ENCODE measurements at regions not wholly inside any gene's neighbourhood (a gene's known extent, or its start where the extent isn't known, plus 50 kb on each side); places are given as distances from the start of the nearest gene placed in this dataset.

GRCh38 chr4:173735585-173735984, 205.6 kb upstream of the HAND2 start:
- TF ChIP-seq, protein P1, sequence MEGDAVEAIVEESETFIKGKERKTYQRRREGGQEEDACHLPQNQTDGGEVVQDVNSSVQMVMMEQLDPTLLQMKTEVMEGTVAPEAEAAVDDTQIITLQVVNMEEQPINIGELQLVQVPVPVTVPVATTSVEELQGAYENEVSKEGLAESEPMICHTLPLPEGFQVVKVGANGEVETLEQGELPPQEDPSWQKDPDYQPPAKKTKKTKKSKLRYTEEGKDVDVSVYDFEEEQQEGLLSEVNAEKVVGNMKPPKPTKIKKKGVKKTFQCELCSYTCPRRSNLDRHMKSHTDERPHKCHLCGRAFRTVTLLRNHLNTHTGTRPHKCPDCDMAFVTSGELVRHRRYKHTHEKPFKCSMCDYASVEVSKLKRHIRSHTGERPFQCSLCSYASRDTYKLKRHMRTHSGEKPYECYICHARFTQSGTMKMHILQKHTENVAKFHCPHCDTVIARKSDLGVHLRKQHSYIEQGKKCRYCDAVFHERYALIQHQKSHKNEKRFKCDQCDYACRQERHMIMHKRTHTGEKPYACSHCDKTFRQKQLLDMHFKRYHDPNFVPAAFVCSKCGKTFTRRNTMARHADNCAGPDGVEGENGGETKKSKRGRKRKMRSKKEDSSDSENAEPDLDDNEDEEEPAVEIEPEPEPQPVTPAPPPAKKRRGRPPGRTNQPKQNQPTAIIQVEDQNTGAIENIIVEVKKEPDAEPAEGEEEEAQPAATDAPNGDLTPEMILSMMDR (conservative IDR thresholded peaks at IDR 0.05): no peak
- Histone ChIP-seq H3K4me2 (ENCODE audit: insufficient read depth, insufficient read length, low read length) (no peak overlapping the region), H3K56ac (ENCODE audit: insufficient read length, low read depth, low read length) (no peak overlapping the region), H3K27me3 (ENCODE audit: insufficient read depth, low read length) (no peaks in the 10 kb centered on the region), H3K9ac (ENCODE audit: extremely low read depth, insufficient read length, low read length) (no peak overlapping the region), H2BK12ac (ENCODE audit: insufficient read length, low read depth, low read length) (no peak overlapping the region), H2AFZ (ENCODE audit: low read length) (no peak overlapping the region), H3K18ac (ENCODE audit: insufficient read length, low read depth, low read length) (no peak overlapping the region), H3K79me1 (ENCODE audit: insufficient read depth, low read depth, low read length, poor library complexity, severe bottlenecking) (no peaks in the 10 kb centered on the region), H2AK5ac (ENCODE audit: insufficient read length, low read length) (no peak overlapping the region), H3K79me2 (ENCODE audit: insufficient read depth, low read length) (no peaks in the 10 kb centered on the region), H4K8ac (replicated peaks; ENCODE audit: insufficient read length, low read depth, low read length) (no peak overlapping the region), H4K5ac (ENCODE audit: insufficient read length, low read depth, low read length) (no peak overlapping the region), H2BK20ac (ENCODE audit: low read depth, low read length, poor library complexity, severe bottlenecking) (no peak overlapping the region), H3K14ac (ENCODE audit: insufficient read depth, low read length) (no peak overlapping the region), H4K91ac (ENCODE audit: insufficient read length, low read depth, low read length) (no peak overlapping the region), H3K4ac (ENCODE audit: low read depth, low read length) (no peak overlapping the region), H3K23ac (ENCODE audit: insufficient read length, low read depth, low read length) (no peak overlapping the region), H3K27ac (ENCODE audit: insufficient read length, low read depth, low read length) (no peak overlapping the region), H3K23me2 (ENCODE audit: insufficient read length, low read depth, low read length, poor library complexity, severe bottlenecking) (no peaks in the 10 kb centered on the region), H3T11ph (ENCODE audit: low read length) (no peak overlapping the region), H2BK120ac (ENCODE audit: low read depth, low read length, poor library complexity, severe bottlenecking) (no peak overlapping the region), H2BK15ac (ENCODE audit: low read depth, low read length) (no peak overlapping the region), H3K4me1 (ENCODE audit: insufficient read depth, low read length) (no peaks in the 10 kb centered on the region), H3K9me3 (ENCODE audit: control insufficient read depth, low read depth, low read length) (no peaks in the 10 kb centered on the region), H2BK5ac (ENCODE audit: insufficient read length, low read length) (no peak overlapping the region), H4K20me1 (ENCODE audit: control insufficient read depth, insufficient read depth, insufficient read length) (no peaks in the 10 kb centered on the region)
- Mint-ChIP-seq H3K36me3 (ENCODE audit: insufficient read depth in 1 of 3, low read depth in 3 of 3) (no peaks in the 10 kb centered on the region), H3K9me3 (no peaks in the 10 kb centered on the region), H3K4me1 (no peaks in the 10 kb centered on the region), H3K27ac (no peak overlapping the region; a peak in 1 of 7 replicates), H3K27me3 (ENCODE audit: low read depth) (no peaks in the 10 kb centered on the region; the same call in 1 of the 2 replicates), H3K4me3 (no peak overlapping the region)
- no peak for DNase-seq
- no CpG with 5 or more reads among the region's 4 CpGs for WGBS (ENCODE audit: extremely low coverage, insufficient read length, low lambda C conversion rate)
